Heart left ventricle (tissue), 16 donors: ENCODE measurements at regions not wholly inside any gene's neighbourhood (a gene's known extent, or its start where the extent isn't known, plus 50 kb on each side); places are given as distances from the start of the nearest gene placed in this dataset.
"Not testable (repeated sequence)": the region's sequence is repeated elsewhere in the genome, so short reads cannot be mapped to it uniquely, and the experiment has no call there.

Experiments used
- ATAC-seq, 4 donors: fragments of 200-7000 bp; cut with Tn5 transposase; one replicate each; pipeline ENCODE4 v1.9.1; 2020 to 2022; ENCODE audit warnings: moderate library complexity in 4 of 4, mild to moderate bottlenecking in 3 of 4, moderate number of reproducible peaks in 1 of 4
- DNase-seq, 5 donors: peaks; one replicate each; pipeline ENCODE4 v3.0.0-alpha.2; 2020
- H3K27ac ChIP-seq, 12 donors: fragments of 200-600 bp; sonication (generic) in 4 of 12; one replicate each; pipeline versions ENCODE4 v1.5.0 to v1.8.0; 2016 to 2022; ENCODE audit warnings: mild to moderate bottlenecking in 2 of 12
- H3K27me3 ChIP-seq, 9 donors: fragments of 200-600 bp; sonication (generic) in 2 of 9; one replicate each; pipeline versions ENCODE4 v1.5.1 to v1.8.0; 2016 to 2022; ENCODE audit warnings: mild to moderate bottlenecking in 3 of 9
- H3K36me3 ChIP-seq, 9 donors: fragments of 200-600 bp; sonication (generic) in 2 of 9; one replicate each; pipeline versions ENCODE4 v1.5.0 to v1.8.0; 2018 to 2022; ENCODE audit warnings: mild to moderate bottlenecking in 2 of 9
- H3K4me1 ChIP-seq, 12 donors: fragments of 200-600 bp; sonication (generic) in 4 of 12; one replicate each; pipeline versions ENCODE4 v1.5.0 to v1.8.0; 2016 to 2022; ENCODE audit warnings: mild to moderate bottlenecking in 3 of 12
- H3K4me3 ChIP-seq, 12 donors: fragments of 200-600 bp; sonication (generic) in 4 of 12; one replicate each; pipeline versions ENCODE4 v1.5.0 to v1.8.0; 2017 to 2022; ENCODE audit warnings: mild to moderate bottlenecking in 9 of 12, moderate library complexity in 4 of 12
- H3K9me3 ChIP-seq, 12 donors: fragments of 200-600 bp; sonication (generic) in 4 of 12; one replicate each; pipeline versions ENCODE4 v1.5.0 to v1.8.0; 2016 to 2022; ENCODE audit warnings: mild to moderate bottlenecking in 1 of 12
- POLR2A ChIP-seq, 2 donors: fragments of 450-650 bp; IDR thresholded peaks; one replicate each; pipeline ENCODE4 v1.6.1; 2017; ENCODE audit warnings: antibody characterized with exemption in 2 of 2, mild to moderate bottlenecking in 2 of 2, moderate library complexity in 2 of 2
- WGBS, 4 donors: extraction: QIAGEN DNeasy Blood & Tissue Kit in 2 of 4; methylation state at CpG; one replicate each; pipeline versions ENCODE4 v1.1.5 to v1.1.7; 2013 to 2018; 5-methylcytosine and 5-hydroxymethylcytosine counted together
- intact Hi-C, 10 donors: fragments of 100-400 bp; cut with DNase I; formaldehyde crosslinking; loops; one replicate each; pipeline versions ENCODE4 v1.11.1 to v1.14.2; 2022
- TF ChIP-seq, protein P1 (sequence below), 12 donors: fragments of 200-600 bp; sonication (generic) in 4 of 12; IDR thresholded peaks; one replicate each; pipeline versions ENCODE4 v1.5.0 to v1.8.0; 2018 to 2022; ENCODE audit warnings: antibody characterized with exemption in 12 of 12, mild to moderate bottlenecking in 5 of 12
- donor health status: ischemic (EF 13 %, LVEDD 7.1; RV severe dilation, severe dysfunction).
- donor health status: healthy with polysubstance abuse.
- donor health status: DM: no; HTN: yes; CAD: no.
- donor health status: DM: no; HTN: no; CAD: no.
- donor health status: ischemic (EF 25% LVEDD 6.9; RV normal size, moderate dysfunction).
- donor health status: ischemic (EF 25% LVEDD 5.7; RV mildly dilated, moderate dysfunction).
- donor health status: healthy.
- donor health status: DM: yes; HTN: yes; CAD: no.
- donor health status: ischemic (EF 35%, LVEDD 5.7; RV mildly dilated, moderate dysfunction).
- donor health status: nonischemic (EF 11% LVEDD 7.7; RV severe dilation, severe dysfunction).
- donor health status: DM: yes; HTN: yes; CAD: no.
- donor health status: PGD.
- donor health status: ischemic (EF 29% LVEDD 5.4; RV normal size, mild dysfunction).
- donor health status: nonischemic (EF 23%, LVEDD 6.1; RV moderate dilation, normal function).

DNA sequence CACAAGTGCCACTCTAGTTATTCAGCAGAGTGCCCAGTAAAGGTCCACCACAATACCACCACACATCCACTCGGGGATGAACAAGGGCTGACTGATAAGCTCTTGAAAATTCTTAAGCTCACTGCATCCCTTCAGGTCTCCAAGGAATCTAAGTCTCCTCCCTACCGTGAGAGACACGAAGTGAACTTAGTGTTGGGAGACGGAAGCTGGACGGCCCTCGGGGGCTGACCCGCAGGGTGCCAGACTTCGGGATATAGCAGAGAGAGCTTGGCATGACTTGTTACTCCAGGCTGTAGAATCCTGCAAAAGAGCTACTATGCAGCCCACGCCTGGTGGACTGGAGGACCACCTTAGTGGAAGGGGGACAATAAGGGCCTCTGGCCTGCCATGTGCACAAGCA lies 75.1 kb downstream of the LYZL1 start:
- H3K36me3 ChIP-seq, H3K27ac ChIP-seq, intact Hi-C loops, H3K4me3 ChIP-seq, DNase-seq, H3K27me3 ChIP-seq, ATAC-seq, H3K4me1 ChIP-seq, H3K9me3 ChIP-seq: not testable (repeated sequence)
- 78 to 90% (median 84%) methylated on average over 9 of the region's 9 CpGs for WGBS, 4 donors

DNA sequence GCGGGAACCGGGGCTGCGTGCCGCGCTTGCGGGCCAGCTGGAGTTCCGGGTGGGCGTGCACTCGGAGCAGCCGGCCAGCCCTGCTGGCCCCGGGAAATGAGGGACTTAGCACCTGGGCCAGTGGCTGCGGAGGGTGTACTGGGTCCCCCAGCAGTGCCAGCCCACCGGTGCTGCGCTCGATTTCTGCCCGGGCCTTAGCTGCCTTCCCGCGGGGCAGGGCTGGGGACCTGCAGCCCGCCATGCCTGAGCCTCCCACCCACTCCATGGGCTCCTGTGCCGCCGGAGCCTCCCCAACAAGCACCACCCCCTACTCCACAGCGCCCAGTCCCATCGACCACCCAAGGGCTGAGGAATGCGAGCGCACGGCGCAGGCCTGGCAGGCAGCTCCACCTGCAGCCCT lies 77.3 kb downstream of the LYZL1 start:
- WGBS, 4 donors = 92 to 96% (median 93%) methylated on average over 9 to 27 of the region's 27 CpGs

DNA sequence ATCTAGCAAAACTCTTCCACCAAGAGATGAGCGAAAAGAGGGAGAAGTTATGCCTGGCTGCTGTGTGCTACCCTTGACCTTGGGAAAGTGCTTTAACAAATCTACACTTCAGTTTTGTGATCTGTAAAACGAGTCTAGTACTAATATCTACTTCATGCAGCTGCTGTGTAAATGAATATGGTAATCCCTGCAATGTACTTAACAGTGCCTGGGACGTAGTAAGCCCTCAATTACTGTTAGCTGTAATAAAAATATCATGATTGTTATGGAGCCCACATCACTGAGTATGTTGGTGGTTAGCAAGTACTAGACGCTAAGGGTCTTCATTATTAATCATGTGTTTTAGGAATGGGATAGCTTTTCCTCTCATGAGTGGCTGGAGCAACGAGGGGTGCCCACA lies 80.5 kb downstream of the LYZL1 start:
- TF ChIP-seq, protein P1, sequence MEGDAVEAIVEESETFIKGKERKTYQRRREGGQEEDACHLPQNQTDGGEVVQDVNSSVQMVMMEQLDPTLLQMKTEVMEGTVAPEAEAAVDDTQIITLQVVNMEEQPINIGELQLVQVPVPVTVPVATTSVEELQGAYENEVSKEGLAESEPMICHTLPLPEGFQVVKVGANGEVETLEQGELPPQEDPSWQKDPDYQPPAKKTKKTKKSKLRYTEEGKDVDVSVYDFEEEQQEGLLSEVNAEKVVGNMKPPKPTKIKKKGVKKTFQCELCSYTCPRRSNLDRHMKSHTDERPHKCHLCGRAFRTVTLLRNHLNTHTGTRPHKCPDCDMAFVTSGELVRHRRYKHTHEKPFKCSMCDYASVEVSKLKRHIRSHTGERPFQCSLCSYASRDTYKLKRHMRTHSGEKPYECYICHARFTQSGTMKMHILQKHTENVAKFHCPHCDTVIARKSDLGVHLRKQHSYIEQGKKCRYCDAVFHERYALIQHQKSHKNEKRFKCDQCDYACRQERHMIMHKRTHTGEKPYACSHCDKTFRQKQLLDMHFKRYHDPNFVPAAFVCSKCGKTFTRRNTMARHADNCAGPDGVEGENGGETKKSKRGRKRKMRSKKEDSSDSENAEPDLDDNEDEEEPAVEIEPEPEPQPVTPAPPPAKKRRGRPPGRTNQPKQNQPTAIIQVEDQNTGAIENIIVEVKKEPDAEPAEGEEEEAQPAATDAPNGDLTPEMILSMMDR (IDR thresholded peaks at IDR 0.05) = no peak
- TF ChIP-seq POLR2A (IDR thresholded peaks at IDR 0.05) = no peak
- H3K27me3 ChIP-seq = peaks cover 0 to 6% (median 0%) of the 10 kb centered on the region in 9 donors
- no peaks in the 10 kb centered on the region for H3K9me3 ChIP-seq
- H3K36me3 ChIP-seq = no peaks in the 10 kb centered on the region
- no peak for DNase-seq
- peaks cover 0 to 8% (median 0%) of the 10 kb centered on the region in 12 donors for H3K4me1 ChIP-seq
- 72 to 78% (median 76%) methylated on average over 5 of the region's 5 CpGs for WGBS, 4 donors
- ATAC-seq = no peak
- no peak overlapping the region for H3K4me3 ChIP-seq
- no peak overlapping the region for H3K27ac ChIP-seq
- intact Hi-C loops = no loop called here

More for the DNA sequence above, 77.3 kb downstream of the LYZL1 start:
- H3K4me1 ChIP-seq, H3K9me3 ChIP-seq, DNase-seq, intact Hi-C loops, H3K27ac ChIP-seq, H3K36me3 ChIP-seq, H3K4me3 ChIP-seq, ATAC-seq, H3K27me3 ChIP-seq: not testable (repeated sequence)

- DNase-seq (no peak), ATAC-seq (no peak)
- 41 to 47% (median 45%) methylated on average over 17 of the region's 17 CpGs for WGBS, 4 donors
- Histone ChIP-seq H3K36me3 (no peaks in the 10 kb centered on the region), H3K9me3 (no peaks in the 10 kb centered on the region), H3K27ac (no peak overlapping the region), H3K27me3 (peaks cover 0 to 6% (median 0%) of the 10 kb centered on the region in 9 donors), H3K4me3 (peak overlapping the region in 2 of 12 donors; percentile 2 to 5), H3K4me1 (peaks cover 0 to 8% (median 0%) of the 10 kb centered on the region in 12 donors)
- intact Hi-C loops = no loop called here
- TF ChIP-seq, protein P1 (IDR thresholded peaks at IDR 0.05) = no peak
- no peak for TF ChIP-seq POLR2A (IDR thresholded peaks at IDR 0.05)
These were observed 81.5 kb downstream of the LYZL1 start for GRCh38 chr10:29370097-29371092.

DNA sequence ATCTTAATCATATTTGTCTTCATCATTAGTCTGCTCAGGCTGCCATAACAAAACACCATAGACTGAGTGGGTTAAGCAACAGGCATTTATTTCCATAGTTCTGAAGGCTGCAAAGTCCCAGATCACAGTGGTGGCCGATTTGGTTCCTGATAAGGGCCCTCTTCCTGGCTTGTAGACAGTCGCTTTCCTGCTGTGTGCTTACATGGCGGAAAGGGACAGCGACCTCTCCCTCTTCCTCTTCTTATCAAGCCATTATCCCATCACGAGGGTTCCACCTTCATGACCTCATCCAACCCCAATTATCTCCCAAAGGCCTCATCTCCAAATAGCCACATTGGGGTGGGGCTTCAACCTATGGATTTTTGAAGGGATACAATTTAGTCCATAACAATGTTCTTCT lies 84.0 kb downstream of the LYZL1 start:
- 58 to 74% (median 66%) methylated on average over 5 of the region's 5 CpGs for WGBS, 4 donors
- Histone ChIP-seq H3K36me3 (no peaks in the 10 kb centered on the region), H3K9me3 (no peaks in the 10 kb centered on the region), H3K4me1 (peaks cover 0 to 8% (median 0%) of the 10 kb centered on the region in 12 donors), H3K27me3 (peaks cover 0 to 6% (median 0%) of the 10 kb centered on the region in 9 donors), H3K27ac (no peak overlapping the region), H3K4me3 (no peak overlapping the region)
- ATAC-seq = no peak
- DNase-seq = no peak
- TF ChIP-seq, protein P1 (IDR thresholded peaks at IDR 0.05) = no peak
- no peak for TF ChIP-seq POLR2A (IDR thresholded peaks at IDR 0.05)
- intact Hi-C loops = no loop called here
